SK-N-SH (cell line): ENCODE measurements at regions not wholly inside any gene's neighbourhood (a gene's known extent, or its start where the extent isn't known, plus 50 kb on each side); places are given as distances from the start of the nearest gene placed in this dataset.

Experiments used
- CTCF ChIA-PET: fragments of 300-600, 350-600 bp; formaldehyde crosslinking; extraction: SDS; loops from one replicate; lab custom pipeline; 2021; lab: Yijun Ruan, JAX
- POLR2A ChIA-PET: fragments of 350-600 bp; sonication (Branson Sonifier 250); formaldehyde crosslinking; extraction: SDS; loops from one replicate; lab custom pipeline; 2020; ENCODE audit warnings: antibody characterized with exemption, inconsistent platforms; lab: Yijun Ruan, JAX
- DNase-seq: peaks from one replicate; pipeline ENCODE4 v3.0.0; 2012
- H2AFZ ChIP-seq: fragments of 200-600 bp; sonication (generic); 2 replicates; pipeline ENCODE4 v1.8.1; 2016; ENCODE audit warnings: antibody characterized with exemption, mild to moderate bottlenecking, low read depth
- H3F3A ChIP-seq: fragments of 200-600 bp; sonication (generic); replicated peaks from 2 replicates; pipeline ENCODE3; 2016; ENCODE audit warnings: antibody characterized with exemption, mild to moderate bottlenecking; ENCODE audit not compliant: insufficient read depth
- H3K27ac ChIP-seq, 2 experiments: fragments of 200-500 bp in 1 of 2; fragments of 200-600 bp in 1 of 2; sonication (Bioruptor generic) in 1 of 2; sonication (generic), shearing (Covaris generic) in 1 of 2; 2 replicates each; pipeline versions ENCODE4 v1.5.1 to v1.6.1; 2014 to 2016; ENCODE audit warnings: low read depth in 2 of 2, inconsistent platforms in 1 of 2, low read length in 1 of 2, mild to moderate bottlenecking in 1 of 2, mixed read lengths in 1 of 2
- H3K27me3 ChIP-seq: fragments of 200-600 bp; sonication (generic), shearing (Covaris generic); 2 replicates; pipeline ENCODE4 v1.6.1; 2016; ENCODE audit warnings: mixed run types; ENCODE audit not compliant: insufficient read depth
- H3K36me3 ChIP-seq, 2 experiments: fragments of 200-500 bp in 1 of 2; fragments of 200-600 bp in 1 of 2; sonication (Bioruptor generic) in 1 of 2; sonication (generic) in 1 of 2; replicated peaks in 1 of 2; 2 replicates each; pipeline versions ENCODE3 to v1.5.1; 2014 to 2016; ENCODE audit warnings: low read length in 1 of 2, mild to moderate bottlenecking in 1 of 2; ENCODE audit not compliant: insufficient read depth in 2 of 2, control insufficient read depth in 1 of 2
- H3K4me1 ChIP-seq, 2 experiments: fragments of 200-500 bp in 1 of 2; fragments of 200-600 bp in 1 of 2; sonication (Bioruptor generic) in 1 of 2; sonication (generic), shearing (Covaris generic) in 1 of 2; 2 replicates each; pipeline versions ENCODE4 v1.5.1 to v1.6.1; 2014 to 2016; ENCODE audit warnings: low read depth in 1 of 2, low read length in 1 of 2, mixed run types in 1 of 2; ENCODE audit not compliant: insufficient read depth in 2 of 2, control insufficient read depth in 1 of 2
- H3K4me2 ChIP-seq: fragments of 200-600 bp; sonication (generic), shearing (Covaris generic); 2 replicates; pipeline ENCODE4 v1.6.1; 2017; ENCODE audit warnings: mixed run types
- H3K4me3 ChIP-seq, 2 experiments: fragments of 200-500 bp in 1 of 2; fragments of 200-600 bp in 1 of 2; sonication (Bioruptor generic) in 1 of 2; sonication (generic), shearing (Covaris generic) in 1 of 2; 2 replicates each; pipeline versions ENCODE4 v1.5.1 to v1.8.1; 2014 to 2016; ENCODE audit warnings: low read depth in 2 of 2, inconsistent platforms in 1 of 2, low read length in 1 of 2, mild to moderate bottlenecking in 1 of 2, mixed read lengths in 1 of 2, moderate library complexity in 1 of 2
- H3K79me2 ChIP-seq: fragments of 200-600 bp; sonication (generic); 2 replicates; pipeline ENCODE4 v1.8.1; 2017; ENCODE audit warnings: mild to moderate bottlenecking; ENCODE audit not compliant: insufficient read depth
- H3K9ac ChIP-seq: fragments of 200-600 bp; sonication (generic); 2 replicates; pipeline ENCODE4 v1.6.1; 2017; ENCODE audit warnings: mixed run types
- H3K9me2 ChIP-seq: fragments of 200-600 bp; sonication (generic); 2 replicates; pipeline ENCODE4 v1.6.1; 2017; ENCODE audit warnings: mixed run types
- H3K9me3 ChIP-seq: fragments of 200-600 bp; sonication (generic); 2 replicates; pipeline ENCODE4 v1.6.1; 2017; ENCODE audit warnings: mixed run types, mild to moderate bottlenecking, moderate library complexity
- H4K20me1 ChIP-seq: fragments of 200-600 bp; sonication (generic); 2 replicates; pipeline ENCODE4 v1.6.1; 2017; ENCODE audit warnings: mild to moderate bottlenecking, mixed run types; ENCODE audit not compliant: insufficient read depth
- ELF1 ChIP-seq: IDR thresholded peaks from 2 replicates; pipeline ENCODE4 v1.4.0; 2012
- EP300 ChIP-seq, 2 experiments: IDR thresholded peaks; 2 replicates each; pipeline versions ENCODE4 v1.4.0 to v1.6.1; 2012; ENCODE audit warnings: borderline replicate concordance in 1 of 2, low read depth in 1 of 2, low read length in 1 of 2
- EZH2phosphoT487 ChIP-seq: fragments of 200-600 bp; sonication (generic); IDR thresholded peaks from 2 replicates; pipeline ENCODE4 v1.6.1; 2017; ENCODE audit warnings: low read depth, mixed run types, mild to moderate bottlenecking, antibody characterized with exemption, moderate library complexity, borderline replicate concordance
- FOSL2 ChIP-seq: IDR thresholded peaks from 2 replicates; pipeline ENCODE4 v1.4.0; 2012; ENCODE audit warnings: low read depth, mild to moderate bottlenecking, moderate library complexity, borderline replicate concordance
- FOXM1 ChIP-seq: IDR thresholded peaks from 2 replicates; pipeline ENCODE4 v1.4.0; 2012; ENCODE audit warnings: low read depth, mild to moderate bottlenecking
- GABPA ChIP-seq: IDR thresholded peaks from 2 replicates; pipeline ENCODE4 v1.4.0; 2012; ENCODE audit warnings: low read depth, mild to moderate bottlenecking
- JUND ChIP-seq: IDR thresholded peaks from 2 replicates; pipeline ENCODE4 v1.4.0; 2012
- MEF2A ChIP-seq: IDR thresholded peaks from 2 replicates; pipeline ENCODE4 v1.4.0; 2012; ENCODE audit warnings: low read depth, borderline replicate concordance
- MXI1 ChIP-seq: IDR thresholded peaks from 2 replicates; pipeline ENCODE4 v1.6.1; 2012; ENCODE audit warnings: mild to moderate bottlenecking, low read depth, low read length, improper control_type of control experiment
- NFIC ChIP-seq: IDR thresholded peaks from 2 replicates; pipeline ENCODE4 v1.4.0; 2012; ENCODE audit warnings: borderline replicate concordance
- NRF1 ChIP-seq: IDR thresholded peaks from 2 replicates; pipeline ENCODE4 v1.6.1; 2012; ENCODE audit warnings: low read depth, mild to moderate bottlenecking, low read length
- RFX5 ChIP-seq: IDR thresholded peaks from 2 replicates; pipeline ENCODE4 v1.6.1; 2012; ENCODE audit warnings: mild to moderate bottlenecking, improper control_type of control experiment, low read length
- SIN3A ChIP-seq: IDR thresholded peaks from 2 replicates; pipeline ENCODE4 v1.6.1; 2012; ENCODE audit warnings: low read depth, mild to moderate bottlenecking, low read length, moderate library complexity, borderline replicate concordance
- TCF12 ChIP-seq: IDR thresholded peaks from 2 replicates; pipeline ENCODE4 v1.4.0; 2012
- TEAD4 ChIP-seq: IDR thresholded peaks from 2 replicates; pipeline ENCODE4 v1.4.0; 2012; ENCODE audit warnings: mild to moderate bottlenecking, borderline replicate concordance; ENCODE audit not compliant: insufficient read depth
- WGBS: methylation state at CpG from one replicate; pipeline ENCODE4 v1.1.6; 2017; ENCODE audit warnings: low lambda C conversion rate; 5-methylcytosine and 5-hydroxymethylcytosine counted together
- TF ChIP-seq, protein P1 (sequence below): IDR thresholded peaks from 2 replicates; pipeline ENCODE4 v1.4.0; 2012; ENCODE audit warnings: low read depth
- TF ChIP-seq, protein P2 (sequence below): IDR thresholded peaks from 2 replicates; pipeline ENCODE4 v1.4.0; 2012; ENCODE audit warnings: low read depth, borderline replicate concordance
- TF ChIP-seq, protein P3 (sequence below): IDR thresholded peaks from 2 replicates; pipeline ENCODE4 v1.4.0; 2012; ENCODE audit warnings: low read depth, borderline replicate concordance
- TF ChIP-seq, protein P4 (sequence below): fragments of 200-600 bp; sonication (generic); IDR thresholded peaks from 2 replicates; pipeline ENCODE4 v1.6.1; 2017; ENCODE audit warnings: antibody characterized with exemption, mild to moderate bottlenecking, moderate library complexity
- TF ChIP-seq, protein P5 (sequence below): IDR thresholded peaks from 2 replicates; pipeline ENCODE4; 2012

DNA sequence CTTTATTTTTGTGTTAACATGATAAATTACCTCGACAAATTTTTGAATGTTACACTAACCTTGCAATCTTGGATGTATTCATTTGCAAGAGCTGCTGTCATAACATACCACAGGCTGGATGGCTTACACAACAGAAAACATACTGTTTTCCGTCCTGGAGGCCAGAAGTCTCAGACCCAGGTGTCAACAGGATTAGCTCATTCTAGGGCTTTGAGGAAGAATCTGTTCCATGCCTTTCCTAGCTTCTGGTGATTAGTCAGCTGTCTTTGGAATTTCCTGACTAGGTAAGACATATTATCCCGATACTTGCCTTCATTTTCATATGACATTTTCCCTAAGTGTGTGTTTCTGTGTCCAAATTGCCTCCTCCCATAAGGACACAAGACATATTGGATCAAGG is 188.6 kb upstream of the CDH19 start:
- H4K20me1 ChIP-seq, result no peaks in the 10 kb centered on the region
- DNase-seq, result no peak
- H2AFZ ChIP-seq, result no peak overlapping the region
- H3K4me3 ChIP-seq, result no peak overlapping the region
- 32% methylated on average over 3 of the region's 3 CpGs for WGBS
- POLR2A ChIA-PET, result no interaction called here
- H3K9me2 ChIP-seq, result no peaks in the 10 kb centered on the region
- no peaks in the 10 kb centered on the region for H3K36me3 ChIP-seq
- H3K4me1 ChIP-seq, result no peaks in the 10 kb centered on the region; a peak in 2 of 4 replicates
- CTCF ChIA-PET, result no interaction called here
- no peak overlapping the region for H3K4me2 ChIP-seq
- no peaks in the 10 kb centered on the region for H3F3A ChIP-seq
- TF ChIP-seq, protein P1, sequence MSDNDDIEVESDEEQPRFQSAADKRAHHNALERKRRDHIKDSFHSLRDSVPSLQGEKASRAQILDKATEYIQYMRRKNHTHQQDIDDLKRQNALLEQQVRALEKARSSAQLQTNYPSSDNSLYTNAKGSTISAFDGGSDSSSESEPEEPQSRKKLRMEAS, result no peak
- TF ChIP-seq EP300 (IDR thresholded peaks at IDR 0.05; ENCODE audit: borderline replicate concordance in 1 of 2, low read depth in 1 of 2, low read length in 1 of 2), result no peak
- no peak for TF ChIP-seq GABPA
- no peak for TF ChIP-seq TCF12
- no peak for TF ChIP-seq FOSL2
- TF ChIP-seq, protein P2, sequence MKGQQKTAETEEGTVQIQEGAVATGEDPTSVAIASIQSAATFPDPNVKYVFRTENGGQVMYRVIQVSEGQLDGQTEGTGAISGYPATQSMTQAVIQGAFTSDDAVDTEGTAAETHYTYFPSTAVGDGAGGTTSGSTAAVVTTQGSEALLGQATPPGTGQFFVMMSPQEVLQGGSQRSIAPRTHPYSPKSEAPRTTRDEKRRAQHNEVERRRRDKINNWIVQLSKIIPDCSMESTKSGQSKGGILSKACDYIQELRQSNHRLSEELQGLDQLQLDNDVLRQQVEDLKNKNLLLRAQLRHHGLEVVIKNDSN, result no peak
- TF ChIP-seq MEF2A, result no peak
- no peak for TF ChIP-seq ELF1
- TF ChIP-seq FOXM1, result no peak
- TF ChIP-seq, protein P3, sequence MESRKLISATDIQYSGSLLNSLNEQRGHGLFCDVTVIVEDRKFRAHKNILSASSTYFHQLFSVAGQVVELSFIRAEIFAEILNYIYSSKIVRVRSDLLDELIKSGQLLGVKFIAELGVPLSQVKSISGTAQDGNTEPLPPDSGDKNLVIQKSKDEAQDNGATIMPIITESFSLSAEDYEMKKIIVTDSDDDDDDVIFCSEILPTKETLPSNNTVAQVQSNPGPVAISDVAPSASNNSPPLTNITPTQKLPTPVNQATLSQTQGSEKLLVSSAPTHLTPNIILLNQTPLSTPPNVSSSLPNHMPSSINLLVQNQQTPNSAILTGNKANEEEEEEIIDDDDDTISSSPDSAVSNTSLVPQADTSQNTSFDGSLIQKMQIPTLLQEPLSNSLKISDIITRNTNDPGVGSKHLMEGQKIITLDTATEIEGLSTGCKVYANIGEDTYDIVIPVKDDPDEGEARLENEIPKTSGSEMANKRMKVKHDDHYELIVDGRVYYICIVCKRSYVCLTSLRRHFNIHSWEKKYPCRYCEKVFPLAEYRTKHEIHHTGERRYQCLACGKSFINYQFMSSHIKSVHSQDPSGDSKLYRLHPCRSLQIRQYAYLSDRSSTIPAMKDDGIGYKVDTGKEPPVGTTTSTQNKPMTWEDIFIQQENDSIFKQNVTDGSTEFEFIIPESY, result no peak
- TF ChIP-seq RFX5, result no peak
- TF ChIP-seq NFIC, result no peak
- TF ChIP-seq NRF1, result no peak
- TF ChIP-seq, protein P4, sequence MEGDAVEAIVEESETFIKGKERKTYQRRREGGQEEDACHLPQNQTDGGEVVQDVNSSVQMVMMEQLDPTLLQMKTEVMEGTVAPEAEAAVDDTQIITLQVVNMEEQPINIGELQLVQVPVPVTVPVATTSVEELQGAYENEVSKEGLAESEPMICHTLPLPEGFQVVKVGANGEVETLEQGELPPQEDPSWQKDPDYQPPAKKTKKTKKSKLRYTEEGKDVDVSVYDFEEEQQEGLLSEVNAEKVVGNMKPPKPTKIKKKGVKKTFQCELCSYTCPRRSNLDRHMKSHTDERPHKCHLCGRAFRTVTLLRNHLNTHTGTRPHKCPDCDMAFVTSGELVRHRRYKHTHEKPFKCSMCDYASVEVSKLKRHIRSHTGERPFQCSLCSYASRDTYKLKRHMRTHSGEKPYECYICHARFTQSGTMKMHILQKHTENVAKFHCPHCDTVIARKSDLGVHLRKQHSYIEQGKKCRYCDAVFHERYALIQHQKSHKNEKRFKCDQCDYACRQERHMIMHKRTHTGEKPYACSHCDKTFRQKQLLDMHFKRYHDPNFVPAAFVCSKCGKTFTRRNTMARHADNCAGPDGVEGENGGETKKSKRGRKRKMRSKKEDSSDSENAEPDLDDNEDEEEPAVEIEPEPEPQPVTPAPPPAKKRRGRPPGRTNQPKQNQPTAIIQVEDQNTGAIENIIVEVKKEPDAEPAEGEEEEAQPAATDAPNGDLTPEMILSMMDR, result no peak
- no peak for TF ChIP-seq TEAD4
- TF ChIP-seq MXI1, result no peak
- TF ChIP-seq, protein P5, sequence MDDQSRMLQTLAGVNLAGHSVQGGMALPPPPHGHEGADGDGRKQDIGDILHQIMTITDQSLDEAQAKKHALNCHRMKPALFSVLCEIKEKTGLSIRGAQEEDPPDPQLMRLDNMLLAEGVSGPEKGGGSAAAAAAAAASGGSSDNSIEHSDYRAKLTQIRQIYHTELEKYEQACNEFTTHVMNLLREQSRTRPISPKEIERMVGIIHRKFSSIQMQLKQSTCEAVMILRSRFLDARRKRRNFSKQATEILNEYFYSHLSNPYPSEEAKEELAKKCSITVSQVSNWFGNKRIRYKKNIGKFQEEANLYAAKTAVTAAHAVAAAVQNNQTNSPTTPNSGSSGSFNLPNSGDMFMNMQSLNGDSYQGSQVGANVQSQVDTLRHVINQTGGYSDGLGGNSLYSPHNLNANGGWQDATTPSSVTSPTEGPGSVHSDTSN, result no peak
- TF ChIP-seq JUND, result no peak
- no peak for TF ChIP-seq SIN3A
- TF ChIP-seq EZH2phosphoT487, result no peak
- TF ChIP-seq, all 33 proteins: peak for 0
- H3K9me3 ChIP-seq, result no peaks in the 10 kb centered on the region
- H3K79me2 ChIP-seq, result no peaks in the 10 kb centered on the region
- H3K9ac ChIP-seq, result no peak overlapping the region
- no peak overlapping the region for H3K27ac ChIP-seq
- H3K27me3 ChIP-seq, result no peaks in the 10 kb centered on the region
